ENCODE measurements at regions not wholly inside any gene's neighbourhood (a gene's known extent, or its start where the extent isn't known, plus 50 kb on each side); places are given as distances from the start of the nearest gene placed in this dataset.

GRCh38 chr3:159616234-159616825 lies 372.3 kb upstream of the IL12A start:
- no peak for DNase-seq (ENCODE audit: low read depth in 2 of 2)

GRCh38 chr3:159619341-159619885 lies 369.2 kb upstream of the IL12A start:
- no peak for DNase-seq (ENCODE audit: low read depth in 2 of 2)

- DNase-seq (ENCODE audit: low read depth in 2 of 2) = no peak
Measured at GRCh38 chr3:159620281-159620680, 368.4 kb upstream of the IL12A start.

GRCh38 chr3:159620873-159621272 lies 367.8 kb upstream of the IL12A start:
- no peak for DNase-seq (ENCODE audit: low read depth in 2 of 2)

- DNase-seq (ENCODE audit: low read depth in 2 of 2) = no peak
Measured at GRCh38 chr3:159624616-159625015, 364.0 kb upstream of the IL12A start.

- no peak for DNase-seq (ENCODE audit: low read depth in 2 of 2)
Measured at GRCh38 chr3:159625594-159625993, 363.0 kb upstream of the IL12A start.

- DNase-seq (ENCODE audit: low read depth in 2 of 2) = no peak
Measured at GRCh38 chr3:159626598-159626997, 362.0 kb upstream of the IL12A start.

GRCh38 chr3:159627229-159627628 lies 361.4 kb upstream of the IL12A start:
- no peak for DNase-seq (ENCODE audit: low read depth in 2 of 2)

GRCh38 chr3:159627634-159628033 lies 361.0 kb upstream of the IL12A start:
- no peak for DNase-seq (ENCODE audit: low read depth in 2 of 2)

- DNase-seq (ENCODE audit: low read depth in 2 of 2) = no peak
Measured at GRCh38 chr3:159629329-159630084, 359.1 kb upstream of the IL12A start.

GRCh38 chr3:159631226-159631625 lies 357.4 kb upstream of the IL12A start:
- no peak for DNase-seq (ENCODE audit: low read depth in 2 of 2)

GRCh38 chr3:159632128-159632527 lies 356.5 kb upstream of the IL12A start:
- no peak for DNase-seq (ENCODE audit: low read depth in 2 of 2)

GRCh38 chr3:159632851-159633250 lies 355.8 kb upstream of the IL12A start:
- DNase-seq (ENCODE audit: low read depth in 2 of 2) = no peak

GRCh38 chr3:159634483-159634882 lies 354.2 kb upstream of the IL12A start:
- DNase-seq (ENCODE audit: low read depth in 2 of 2) = no peak

- DNase-seq (ENCODE audit: low read depth in 2 of 2) = no peak
Measured at GRCh38 chr3:159635047-159635641, 353.5 kb upstream of the IL12A start.

- no peak for DNase-seq (ENCODE audit: low read depth in 2 of 2)
Measured at GRCh38 chr3:159637883-159638542, 350.6 kb upstream of the IL12A start.

- no peak for DNase-seq (ENCODE audit: low read depth in 2 of 2)
Measured at GRCh38 chr3:159640225-159640624, 348.4 kb upstream of the IL12A start.

- no peak for DNase-seq (ENCODE audit: low read depth in 2 of 2)
Measured at GRCh38 chr3:159643406-159643805, 345.2 kb upstream of the IL12A start.

GRCh38 chr3:159645874-159646273 lies 342.8 kb upstream of the IL12A start:
- no peak for DNase-seq (ENCODE audit: low read depth in 2 of 2)

GRCh38 chr3:159649951-159650350 lies 338.7 kb upstream of the IL12A start:
- DNase-seq (ENCODE audit: low read depth in 2 of 2) = no peak

GRCh38 chr3:159650726-159651125 lies 337.9 kb upstream of the IL12A start:
- DNase-seq (ENCODE audit: low read depth in 2 of 2) = no peak

- DNase-seq (ENCODE audit: low read depth in 2 of 2) = no peak
Measured at GRCh38 chr3:159652452-159652851, 336.2 kb upstream of the IL12A start.

Data from stimulated activated CD8-positive, alpha-beta memory T cell treated with anti-CD3 and anti-CD28 coated beads, Interleukin-2, amount 100 ng/mL, for 48 hours (primary cell).